NCI-H748 (cell line): ENCODE measurements at regions not wholly inside any gene's neighbourhood (a gene's known extent, or its start where the extent isn't known, plus 50 kb on each side); places are given as distances from the start of the nearest gene placed in this dataset.

ENCODE experiments used
- DNase-seq: peaks from one replicate; lab custom pipeline; 2025; ENCODE audit not compliant: unreplicated experiment; lab: John Stamatoyannopoulos, UW

DNA sequence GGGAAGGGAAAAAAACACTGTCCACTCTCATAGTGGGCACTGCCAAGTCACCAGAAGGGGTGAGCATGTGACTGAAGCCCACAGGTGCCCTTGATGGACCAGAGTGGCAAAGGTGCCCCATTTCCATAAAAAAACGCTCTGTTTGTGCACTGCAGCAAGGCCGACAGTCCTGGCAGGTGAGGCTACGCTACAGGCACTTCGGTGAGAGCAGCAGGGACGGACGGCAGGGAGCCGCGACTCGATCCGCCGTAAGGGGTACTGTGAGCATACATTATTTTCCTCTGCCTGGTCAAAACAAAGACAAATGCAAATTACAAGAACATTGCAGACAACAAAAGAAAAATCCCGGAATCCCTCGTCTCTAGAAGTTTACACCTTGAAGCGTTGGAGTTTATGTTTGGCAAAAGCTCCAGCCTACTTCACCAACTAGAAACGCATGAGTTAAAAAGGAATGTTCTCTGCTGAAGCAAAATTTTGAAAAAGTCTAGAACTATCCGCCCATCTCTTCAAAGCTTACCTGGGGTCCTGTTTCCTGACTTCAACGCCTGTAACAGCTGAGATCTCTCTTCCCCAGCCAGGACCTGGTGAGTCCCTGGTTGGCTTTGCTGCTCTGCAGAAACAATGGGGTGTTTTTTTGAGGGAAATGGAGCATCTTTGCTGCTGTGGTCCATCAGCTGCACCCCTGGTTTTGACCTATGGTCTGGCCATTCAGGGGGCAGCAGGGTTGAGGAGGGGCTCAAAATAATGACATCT, 52.9 kb upstream of the RFLNA start:
- no peak for DNase-seq

DNA sequence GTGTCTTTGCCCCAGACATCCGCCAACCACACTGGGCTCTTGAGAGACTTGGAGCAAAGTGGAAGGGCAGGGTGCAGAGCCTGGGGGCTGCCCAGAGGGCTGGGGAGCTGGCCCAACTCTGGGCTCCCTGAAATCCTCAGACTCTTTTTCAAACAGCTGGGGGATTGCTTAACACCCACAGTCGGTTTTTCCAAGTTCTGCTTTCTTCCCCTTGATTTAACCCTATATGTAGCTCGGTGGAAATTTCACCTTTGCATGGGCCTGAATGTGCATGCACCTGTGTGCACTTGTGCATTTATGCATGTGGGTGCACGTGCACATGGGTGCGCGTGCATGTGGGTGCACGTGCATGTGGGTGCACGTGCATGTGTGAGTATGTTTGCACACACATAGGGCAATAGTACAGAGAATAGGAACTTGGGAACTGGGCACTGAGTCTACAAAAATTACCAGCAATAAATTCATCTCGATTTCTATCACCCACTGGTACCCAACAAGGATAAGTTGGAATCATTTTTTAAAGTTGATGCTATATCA, 52.3 kb upstream of the RFLNA start:
- no peak for DNase-seq

DNA sequence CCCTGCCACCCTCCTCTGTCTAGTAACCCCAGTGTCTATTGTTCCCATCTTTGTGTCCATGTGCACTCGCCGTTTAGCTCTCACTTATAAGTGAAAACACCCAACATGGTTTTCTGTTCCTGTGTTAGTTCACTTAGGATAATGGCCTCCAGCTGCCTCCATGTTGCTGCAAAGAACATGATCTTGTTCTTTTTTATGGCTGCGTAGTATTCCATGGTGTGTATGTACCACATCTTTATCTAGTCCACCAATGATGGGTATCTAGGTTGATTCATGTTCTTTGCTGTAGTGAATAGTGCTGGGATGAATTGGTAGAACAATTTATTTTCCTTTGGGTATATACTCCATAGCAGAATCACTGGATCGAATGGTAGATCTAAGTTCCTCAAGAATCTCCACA, 51.0 kb upstream of the RFLNA start:
- no peak for DNase-seq
